D721Med (cell line): ENCODE measurements at regions not wholly inside any gene's neighbourhood (a gene's known extent, or its start where the extent isn't known, plus 50 kb on each side); places are given as distances from the start of the nearest gene placed in this dataset.
"Not testable (repeated sequence)": the region's sequence is repeated elsewhere in the genome, so short reads cannot be mapped to it uniquely, and the experiment has no call there.

Source experiments
- DNase-seq: peaks from one replicate; pipeline ENCODE4 v3.0.0; 2011; ENCODE audit warnings: low spot score; ENCODE audit not compliant: insufficient read length
- FAIRE-seq: peaks from 2 replicates; lab custom pipeline; 2011; peaks lifted over from hg19 to GRCh38; lab: Jason Lieb, UNC

- DNase-seq, FAIRE-seq: not testable (repeated sequence)
Observed at GRCh38 chr1:146670832-146671566, 267.1 kb upstream of the NBPF12 start.

- DNase-seq, FAIRE-seq: not testable (repeated sequence)
Observed at GRCh38 chr1:146666275-146666674, 271.8 kb upstream of the NBPF12 start.

- not testable (repeated sequence) for DNase-seq, FAIRE-seq
Observed at GRCh38 chr1:146660242-146660641, 277.9 kb upstream of the NBPF12 start.

- not testable (repeated sequence) for DNase-seq, FAIRE-seq
Observed at GRCh38 chr1:146656356-146657060, 281.6 kb upstream of the NBPF12 start.

- FAIRE-seq, DNase-seq: not testable (repeated sequence)
Observed at GRCh38 chr1:146654763-146655162, 283.4 kb upstream of the NBPF12 start.

GRCh38 chr1:146645978-146646604 lies 292.0 kb upstream of the NBPF12 start:
- not testable (repeated sequence) for FAIRE-seq, DNase-seq

- not testable (repeated sequence) for FAIRE-seq
Observed at GRCh38 chr1:146641534-146641933, 296.6 kb upstream of the NBPF12 start.

GRCh38 chr1:146640671-146641070 lies 297.5 kb upstream of the NBPF12 start:
- FAIRE-seq, DNase-seq: not testable (repeated sequence)

More at GRCh38 chr1:146641534-146641933, 296.6 kb upstream of the NBPF12 start:
- DNase-seq: not testable (repeated sequence)

GRCh38 chr1:146630302-146630701 lies 307.8 kb upstream of the NBPF12 start:
- not testable (repeated sequence) for FAIRE-seq, DNase-seq

GRCh38 chr1:146618582-146618981 lies 319.5 kb upstream of the NBPF12 start:
- FAIRE-seq, DNase-seq: not testable (repeated sequence)

- not testable (repeated sequence) for DNase-seq, FAIRE-seq
Observed at GRCh38 chr1:146604681-146605080, 333.4 kb upstream of the NBPF12 start.

- DNase-seq, FAIRE-seq: not testable (repeated sequence)
Observed at GRCh38 chr1:146600720-146601307, 337.3 kb upstream of the NBPF12 start.

- FAIRE-seq, DNase-seq: not testable (repeated sequence)
Observed at GRCh38 chr1:146599906-146600305, 338.2 kb upstream of the NBPF12 start.

GRCh38 chr1:146581229-146581628 lies 352.4 kb upstream of the NOTCH2NLA start:
- not testable (repeated sequence) for FAIRE-seq, DNase-seq

GRCh38 chr1:146567541-146567940 lies 338.7 kb upstream of the NOTCH2NLA start:
- not testable (repeated sequence) for FAIRE-seq, DNase-seq

GRCh38 chr1:146558032-146558431 lies 329.2 kb upstream of the NOTCH2NLA start:
- DNase-seq, FAIRE-seq: not testable (repeated sequence)

GRCh38 chr1:146556405-146556804 lies 327.6 kb upstream of the NOTCH2NLA start:
- FAIRE-seq, DNase-seq: not testable (repeated sequence)

- not testable (repeated sequence) for FAIRE-seq, DNase-seq
Observed at GRCh38 chr1:146552414-146552813, 323.6 kb upstream of the NOTCH2NLA start.

- FAIRE-seq, DNase-seq: not testable (repeated sequence)
Observed at GRCh38 chr1:146548684-146549083, 319.9 kb upstream of the NOTCH2NLA start.

- not testable (repeated sequence) for FAIRE-seq, DNase-seq
Observed at GRCh38 chr1:146546189-146546588, 317.4 kb upstream of the NOTCH2NLA start.
